Large intestine (tissue), 3 donors: ENCODE measurements at regions not wholly inside any gene's neighbourhood (a gene's known extent, or its start where the extent isn't known, plus 50 kb on each side); places are given as distances from the start of the nearest gene placed in this dataset.
"Not testable (repeated sequence)": the region's sequence is repeated elsewhere in the genome, so short reads cannot be mapped to it uniquely, and the experiment has no call there.

ENCODE experiments used
- DNase-seq, 2 donors: peaks; one replicate each; pipeline versions ENCODE4 v3.0.0 to v3.0.0-alpha.2; 2013
- H3K27ac ChIP-seq: one replicate; pipeline ENCODE4 v1.5.1; 2013; ENCODE audit warnings: low read length
- H3K27me3 ChIP-seq: 2 replicates; pipeline ENCODE4 v1.6.1; 2013; ENCODE audit warnings: low read length; ENCODE audit not compliant: control insufficient read depth, insufficient read depth
- H3K36me3 ChIP-seq: 2 replicates; pipeline ENCODE4 v1.6.1; 2013; ENCODE audit warnings: low read length; ENCODE audit not compliant: control insufficient read depth, insufficient read depth
- H3K4me1 ChIP-seq: one replicate; pipeline ENCODE4 v1.6.1; 2013; ENCODE audit warnings: low read length; ENCODE audit not compliant: control insufficient read depth, insufficient read depth
- H3K4me3 ChIP-seq: one replicate; pipeline ENCODE4 v1.5.1; 2013; ENCODE audit warnings: low read length
- H3K9me3 ChIP-seq: one replicate; pipeline ENCODE4 v1.6.1; 2013; ENCODE audit warnings: mild to moderate bottlenecking, low read depth, low read length, moderate library complexity; ENCODE audit not compliant: control insufficient read depth
- WGBS: methylation state at CpG from one replicate; pipeline ENCODE4 v1.1.5; 2013; ENCODE audit warnings: low lambda C conversion rate; ENCODE audit not compliant: insufficient coverage; 5-methylcytosine and 5-hydroxymethylcytosine counted together

DNA sequence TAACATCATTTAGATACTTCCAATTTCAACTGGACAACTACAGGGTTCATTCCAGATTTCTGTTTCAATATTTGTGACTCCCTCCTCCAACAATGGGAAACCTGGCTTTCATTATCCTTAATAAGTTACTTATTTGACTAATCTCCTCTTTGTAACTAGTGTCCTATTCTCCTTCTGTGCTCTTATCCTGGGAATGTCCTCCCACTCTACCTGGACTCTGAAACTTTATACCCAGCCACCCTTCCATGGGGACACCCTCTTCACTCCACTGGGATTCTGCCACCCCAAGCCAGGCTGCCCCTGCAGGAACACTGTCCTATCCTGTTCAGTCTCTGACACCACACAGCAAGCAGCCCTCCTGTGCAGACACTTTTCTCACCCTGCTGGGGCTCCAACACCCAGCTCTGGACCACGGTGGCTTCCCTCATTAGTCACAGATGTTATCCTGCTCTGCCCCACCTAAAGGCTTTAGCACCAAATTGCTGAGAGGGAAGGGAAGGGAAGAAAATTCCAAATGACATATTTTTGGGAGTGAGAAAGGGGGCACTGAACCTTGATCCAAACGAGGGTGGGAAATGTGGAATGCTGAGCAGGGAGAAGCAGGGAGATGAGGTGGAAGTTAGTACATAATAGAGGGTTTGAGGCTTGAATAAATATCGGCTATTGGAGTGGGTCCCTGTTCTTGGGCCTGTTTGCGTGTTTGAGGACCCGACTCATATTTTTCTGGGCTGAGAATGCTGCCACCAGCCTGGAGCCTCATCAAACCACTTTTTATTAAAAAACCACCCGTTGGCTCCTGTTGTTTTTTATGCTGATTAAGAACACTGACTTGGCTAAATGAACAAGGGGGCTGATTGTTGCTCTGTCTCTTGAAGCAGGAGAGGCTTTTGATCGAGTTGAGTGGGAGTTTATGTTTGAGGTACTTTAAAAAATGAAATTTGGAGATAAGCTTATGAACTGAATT, 54.0 kb upstream of the AKIRIN2 start:
- no peak overlapping the region for H3K4me3 ChIP-seq
- H3K4me1 ChIP-seq: no peaks in the 10 kb centered on the region
- H3K27ac ChIP-seq: peak overlapping the region; percentile 47

DNA sequence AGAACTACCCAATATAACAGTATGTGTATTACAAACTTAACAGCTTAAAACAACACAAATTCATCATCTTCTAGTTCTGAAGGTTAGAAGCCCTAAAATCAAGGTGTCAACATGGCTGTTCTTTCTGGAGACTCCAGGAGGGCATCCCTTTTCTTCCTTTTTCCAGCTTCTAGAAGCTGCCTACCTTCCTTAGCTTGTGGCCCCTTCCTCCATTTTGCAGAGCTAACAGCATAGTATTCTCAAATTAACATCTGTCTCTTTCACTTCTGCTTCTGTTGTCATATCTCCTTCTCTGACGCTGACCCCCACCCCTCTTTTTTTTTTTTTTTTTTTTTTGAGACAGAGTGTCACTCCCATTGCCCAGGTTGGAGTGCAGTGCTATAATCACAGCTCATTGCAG, 52.8 kb upstream of the AKIRIN2 start:
- no peaks in the 10 kb centered on the region for H3K27me3 ChIP-seq
- no peaks in the 10 kb centered on the region for H3K4me1 ChIP-seq
- WGBS: 100% methylated on average over 1 of the region's 1 CpG
- no peaks in the 10 kb centered on the region for H3K36me3 ChIP-seq
- H3K4me3 ChIP-seq: no peak overlapping the region
- DNase-seq: no peak
- H3K9me3 ChIP-seq: no peaks in the 10 kb centered on the region
- no peak overlapping the region for H3K27ac ChIP-seq

More for the DNA sequence above, 54.0 kb upstream of the AKIRIN2 start:
- WGBS: 11% methylated on average over 2 of the region's 7 CpGs
- Histone ChIP-seq H3K9me3 (no peaks in the 10 kb centered on the region), H3K27me3 (no peaks in the 10 kb centered on the region), H3K36me3 (no peaks in the 10 kb centered on the region)
- DNase-seq: peak in 1 of 2 donors; percentile 54

DNA sequence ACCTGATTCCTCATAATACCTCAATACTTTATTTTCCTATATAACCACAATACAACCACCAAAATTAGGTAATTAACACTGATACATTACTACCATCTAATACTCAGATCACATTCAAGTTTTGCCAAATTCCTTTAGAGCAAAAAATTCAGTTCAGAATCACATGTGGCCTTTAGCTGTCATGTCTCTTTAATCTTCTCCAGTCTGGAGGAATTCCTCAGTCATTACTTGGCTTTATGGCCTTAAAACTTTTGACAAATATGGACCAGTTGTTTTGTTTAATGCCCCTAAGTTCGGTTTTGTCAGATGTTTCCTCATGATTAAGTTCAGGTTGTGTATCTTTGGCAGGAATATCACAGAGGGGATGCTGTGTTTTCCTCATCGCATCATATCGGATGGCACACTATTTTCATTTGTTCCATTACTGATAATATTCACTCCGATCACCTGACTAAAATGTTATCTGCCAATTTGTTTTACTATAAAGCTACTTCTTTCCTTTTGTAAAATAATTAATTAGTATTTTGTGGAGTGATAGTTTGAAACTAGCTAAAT, 51.2 kb upstream of the AKIRIN2 start:
- Histone ChIP-seq H3K27ac (no peak overlapping the region), H3K4me1 (no peaks in the 10 kb centered on the region), H3K9me3 (no peaks in the 10 kb centered on the region), H3K27me3 (no peaks in the 10 kb centered on the region), H3K4me3 (no peak overlapping the region), H3K36me3 (no peaks in the 10 kb centered on the region)
- DNase-seq: no peak
- 100% methylated on average over 1 of the region's 4 CpGs for WGBS

DNA sequence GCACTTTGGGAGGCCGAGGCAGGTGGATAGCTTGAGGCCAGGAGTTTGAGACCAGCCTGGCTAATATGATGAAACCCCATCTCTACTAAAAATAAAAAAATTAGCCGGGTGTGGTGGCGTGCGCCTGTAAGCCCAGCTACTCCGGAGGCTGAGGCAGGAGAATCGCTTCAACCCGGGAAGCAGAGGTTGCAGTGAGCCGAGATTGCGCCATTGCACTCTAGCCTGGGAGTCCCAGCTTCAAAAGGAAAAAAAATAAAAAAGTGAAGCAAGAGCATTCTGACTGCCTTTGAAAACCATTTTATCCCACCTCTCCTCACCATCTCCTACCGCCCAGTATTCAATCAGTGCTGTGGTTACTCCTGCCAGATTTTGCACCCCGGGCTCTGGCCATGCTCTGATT, 50.5 kb upstream of the AKIRIN2 start:
- not testable (repeated sequence) for H3K27ac ChIP-seq, H3K9me3 ChIP-seq, DNase-seq, H3K27me3 ChIP-seq, H3K36me3 ChIP-seq, H3K4me1 ChIP-seq, H3K4me3 ChIP-seq
- no CpG with 5 or more reads among the region's 11 CpGs for WGBS
